HUES6 (cell line): ENCODE measurements at regions not wholly inside any gene's neighbourhood (a gene's known extent, or its start where the extent isn't known, plus 50 kb on each side); places are given as distances from the start of the nearest gene placed in this dataset.

Source experiments
- H3K27ac ChIP-seq: 2 replicates; pipeline ENCODE4 v1.7.0; 2013; ENCODE audit warnings: low read depth, mild to moderate bottlenecking, low read length, inconsistent platforms
- H3K27me3 ChIP-seq: 2 replicates; pipeline ENCODE4 v1.6.1; 2013; ENCODE audit warnings: low read length; ENCODE audit not compliant: control insufficient read depth, insufficient read depth
- H3K36me3 ChIP-seq: 2 replicates; pipeline ENCODE4 v1.6.1; 2013; ENCODE audit warnings: low read length; ENCODE audit not compliant: control insufficient read depth, insufficient read depth
- H3K4me1 ChIP-seq: 2 replicates; pipeline ENCODE4 v1.6.1; 2013; ENCODE audit warnings: low read length; ENCODE audit not compliant: control insufficient read depth, insufficient read depth
- H3K4me3 ChIP-seq: 2 replicates; pipeline ENCODE4 v1.5.1; 2013; ENCODE audit warnings: low read depth, low read length
- H3K9ac ChIP-seq: one replicate; pipeline ENCODE4 v1.6.1; 2013; ENCODE audit warnings: mild to moderate bottlenecking, low read length
- H3K9me3 ChIP-seq: 2 replicates; pipeline ENCODE4 v1.6.1; 2013; ENCODE audit warnings: low read depth, low read length; ENCODE audit not compliant: control insufficient read depth, insufficient read depth

- H3K27ac ChIP-seq = no peak overlapping the region
- H3K27me3 ChIP-seq = no peaks in the 10 kb centered on the region
- H3K4me3 ChIP-seq = no peak overlapping the region
- no peaks in the 10 kb centered on the region for H3K9me3 ChIP-seq
- H3K36me3 ChIP-seq = no peaks in the 10 kb centered on the region
- H3K4me1 ChIP-seq = peaks cover 8% of the 10 kb centered on the region
- H3K9ac ChIP-seq = no peak overlapping the region
These were observed 189.7 kb upstream of the JAG1 start for GRCh38 chr20:10863337-10864060.

GRCh38 chr20:10864076-10864672, 190.4 kb upstream of the JAG1 start:
- Histone ChIP-seq H3K9me3 (no peaks in the 10 kb centered on the region), H3K36me3 (no peaks in the 10 kb centered on the region), H3K4me1 (peaks cover 8% of the 10 kb centered on the region), H3K9ac (no peak overlapping the region), H3K27me3 (no peaks in the 10 kb centered on the region), H3K27ac (no peak overlapping the region), H3K4me3 (no peak overlapping the region)

- H3K4me3 ChIP-seq = no peak overlapping the region
- no peak overlapping the region for H3K9ac ChIP-seq
- H3K27ac ChIP-seq = no peak overlapping the region
- H3K9me3 ChIP-seq = no peaks in the 10 kb centered on the region
- H3K4me1 ChIP-seq = peaks cover 8% of the 10 kb centered on the region
- H3K27me3 ChIP-seq = no peaks in the 10 kb centered on the region
- H3K36me3 ChIP-seq = no peaks in the 10 kb centered on the region
These were observed 194.5 kb upstream of the JAG1 start for GRCh38 chr20:10868299-10868698.

GRCh38 chr20:10873026-10873425, 199.2 kb upstream of the JAG1 start:
- Histone ChIP-seq H3K36me3 (no peaks in the 10 kb centered on the region), H3K4me3 (no peak overlapping the region), H3K9ac (no peak overlapping the region), H3K27me3 (no peaks in the 10 kb centered on the region), H3K9me3 (0 out of 2 replicates have a peak, but pooled peaks cover 5% of the 10 kb centered on the region), H3K27ac (no peak overlapping the region), H3K4me1 (no peaks in the 10 kb centered on the region)

- Histone ChIP-seq H3K9me3 (0 out of 2 replicates have a peak, but pooled peaks cover 5% of the 10 kb centered on the region), H3K36me3 (no peaks in the 10 kb centered on the region), H3K4me1 (no peaks in the 10 kb centered on the region), H3K27ac (no peak overlapping the region), H3K27me3 (no peaks in the 10 kb centered on the region), H3K4me3 (no peak overlapping the region), H3K9ac (no peak overlapping the region)
These were observed 201.9 kb upstream of the JAG1 start for GRCh38 chr20:10875653-10876052.

GRCh38 chr20:10876558-10876957, 202.8 kb upstream of the JAG1 start:
- no peaks in the 10 kb centered on the region for H3K27me3 ChIP-seq
- H3K36me3 ChIP-seq = no peaks in the 10 kb centered on the region
- no peaks in the 10 kb centered on the region for H3K4me1 ChIP-seq
- no peak overlapping the region for H3K4me3 ChIP-seq
- H3K9ac ChIP-seq = no peak overlapping the region
- no peak overlapping the region for H3K27ac ChIP-seq
- H3K9me3 ChIP-seq = 0 out of 2 replicates have a peak, but pooled peaks cover 5% of the 10 kb centered on the region

GRCh38 chr20:10877342-10877741, 203.5 kb upstream of the JAG1 start:
- Histone ChIP-seq H3K4me3 (no peak overlapping the region), H3K36me3 (no peaks in the 10 kb centered on the region), H3K4me1 (no peaks in the 10 kb centered on the region), H3K27ac (no peak overlapping the region), H3K9me3 (0 out of 2 replicates have a peak, but pooled peaks cover 5% of the 10 kb centered on the region), H3K27me3 (no peaks in the 10 kb centered on the region), H3K9ac (no peak overlapping the region)

GRCh38 chr20:10883166-10883565, 209.4 kb upstream of the JAG1 start:
- Histone ChIP-seq H3K27ac (no peak overlapping the region), H3K4me1 (no peaks in the 10 kb centered on the region), H3K27me3 (no peaks in the 10 kb centered on the region), H3K9me3 (no peaks in the 10 kb centered on the region), H3K9ac (no peak overlapping the region), H3K36me3 (no peaks in the 10 kb centered on the region), H3K4me3 (no peak overlapping the region)

- H3K36me3 ChIP-seq = no peaks in the 10 kb centered on the region
- H3K4me3 ChIP-seq = no peak overlapping the region
- no peak overlapping the region for H3K9ac ChIP-seq
- H3K9me3 ChIP-seq = no peaks in the 10 kb centered on the region
- H3K27ac ChIP-seq = no peak overlapping the region
- H3K27me3 ChIP-seq = no peaks in the 10 kb centered on the region
- no peaks in the 10 kb centered on the region for H3K4me1 ChIP-seq
These were observed 219.5 kb upstream of the JAG1 start for GRCh38 chr20:10893321-10893720.

- no peaks in the 10 kb centered on the region for H3K4me1 ChIP-seq
- H3K27ac ChIP-seq = no peak overlapping the region
- no peak overlapping the region for H3K4me3 ChIP-seq
- no peaks in the 10 kb centered on the region for H3K9me3 ChIP-seq
- H3K9ac ChIP-seq = no peak overlapping the region
- H3K36me3 ChIP-seq = no peaks in the 10 kb centered on the region
- no peaks in the 10 kb centered on the region for H3K27me3 ChIP-seq
These were observed 223.5 kb upstream of the JAG1 start for GRCh38 chr20:10897336-10897735.

GRCh38 chr20:10898552-10898951, 224.8 kb upstream of the JAG1 start:
- no peak overlapping the region for H3K4me3 ChIP-seq

More at GRCh38 chr20:10898552-10898951, 224.8 kb upstream of the JAG1 start:
- Histone ChIP-seq H3K9me3 (no peaks in the 10 kb centered on the region), H3K4me1 (no peaks in the 10 kb centered on the region), H3K27me3 (no peaks in the 10 kb centered on the region), H3K9ac (no peak overlapping the region), H3K36me3 (no peaks in the 10 kb centered on the region), H3K27ac (no peak overlapping the region)
